GM12878 (cell line): ENCODE measurements at regions not wholly inside any gene's neighbourhood (a gene's known extent, or its start where the extent isn't known, plus 50 kb on each side); places are given as distances from the start of the nearest gene placed in this dataset.
"Not testable (repeated sequence)": the region's sequence is repeated elsewhere in the genome, so short reads cannot be mapped to it uniquely, and the experiment has no call there.

Experiments used
- ATAC-seq: fragments of 200-7000 bp; cut with Tn5 transposase; 3 replicates; pipeline ENCODE4 v1.9.1; 2020; ENCODE audit warnings: mild to moderate bottlenecking, moderate library complexity
- BruUV-seq: library from RNA; stranded (reverse); fragments of 400-500 nt; replicated peaks from 2 replicates; lab custom pipeline; 2021; lab: Mats Ljungman, UMichigan
- CTCF ChIA-PET: fragments of 300-600 bp; sonication (Branson Sonifier 250); formaldehyde crosslinking; extraction: SDS; loops from one replicate; lab custom pipeline; 2021; ENCODE audit warnings: inconsistent platforms; lab: Yijun Ruan, JAX
- POLR2A ChIA-PET: fragments of 350-600 bp; formaldehyde crosslinking; extraction: SDS; loops from one replicate; lab custom pipeline; 2021; ENCODE audit warnings: inconsistent platforms; lab: Charles Lee
- RAD21 ChIA-PET: fragments of 300-600 bp; sonication (Branson Sonifier 250); formaldehyde crosslinking; loops from one replicate; lab custom pipeline; 2023; ENCODE audit warnings: antibody characterized with exemption; ENCODE audit not compliant: unreplicated experiment; lab: Charles Lee
- SMC1A ChIA-PET: fragments of 300-600 bp; sonication (Branson Sonifier 250); formaldehyde crosslinking; loops from one replicate; lab custom pipeline; 2023; ENCODE audit not compliant: unreplicated experiment, uncharacterized antibody; lab: Charles Lee
- DNase-seq: peaks from one replicate; pipeline ENCODE4 v3.0.0-alpha.2; 2011; ENCODE audit warnings: low read depth, low spot score
- FAIRE-seq: peaks from 3 replicates; lab custom pipeline; 2011; peaks lifted over from hg19 to GRCh38; lab: Jason Lieb, UNC
- H2AFZ ChIP-seq: 2 replicates; pipeline ENCODE4 v1.6.0; 2011; ENCODE audit warnings: low read depth, low read length, control low read depth; ENCODE audit not compliant: control insufficient read depth
- H3K27ac ChIP-seq: 2 replicates; pipeline ENCODE4 v1.5.1; 2011; ENCODE audit warnings: control low read depth; ENCODE audit not compliant: control insufficient read depth, insufficient read depth
- H3K27me3 ChIP-seq, 2 experiments: replicated peaks in 1 of 2; 2 replicates each; pipeline versions ENCODE4 v1.6.0 to v1.6.1; 2011; ENCODE audit warnings: low read length in 1 of 2; ENCODE audit not compliant: control insufficient read depth in 2 of 2, insufficient read depth in 2 of 2
- H3K36me3 ChIP-seq, 2 experiments: 2 replicates each; pipeline ENCODE4 v1.5.1; 2011; ENCODE audit warnings: low read length in 1 of 2; ENCODE audit not compliant: control insufficient read depth in 2 of 2, insufficient read depth in 2 of 2
- H3K4me1 ChIP-seq: 2 replicates; pipeline ENCODE4 v1.6.1; 2011; ENCODE audit warnings: mild to moderate bottlenecking, low read length, moderate library complexity, mixed read lengths; ENCODE audit not compliant: control insufficient read depth, insufficient read depth
- H3K4me2 ChIP-seq: 2 replicates; pipeline ENCODE4 v1.6.0; 2011; ENCODE audit warnings: control low read depth; ENCODE audit not compliant: control insufficient read depth, insufficient read depth
- H3K4me3 ChIP-seq: fragments of 200-600 bp; sonication (generic); 2 replicates; pipeline ENCODE4 v1.5.1; 2016
- H3K79me2 ChIP-seq: 2 replicates; pipeline ENCODE4 v1.6.0; 2011; ENCODE audit warnings: low read length; ENCODE audit not compliant: control insufficient read depth, insufficient read depth
- H3K9ac ChIP-seq: 2 replicates; pipeline ENCODE4 v1.8.0; 2011; ENCODE audit warnings: low read length, control low read depth, mixed read lengths; ENCODE audit not compliant: control insufficient read depth, insufficient read depth
- H3K9me3 ChIP-seq: replicated peaks from 3 replicates; pipeline ENCODE4 v1.5.1; 2011; ENCODE audit warnings: mild to moderate bottlenecking, low read length; ENCODE audit not compliant: control insufficient read depth, insufficient read depth
- H4K20me1 ChIP-seq: 2 replicates; pipeline ENCODE4 v1.6.0; 2011; ENCODE audit not compliant: control insufficient read depth, insufficient read depth
- CBX3 ChIP-seq: fragments of 200-600 bp; sonication (generic); IDR thresholded peaks from 2 replicates; pipeline ENCODE4 v1.6.1; 2016; ENCODE audit warnings: low read depth, borderline replicate concordance
- EP300 ChIP-seq, 2 experiments: fragments of 150-350 bp in 1 of 2; IDR thresholded peaks; 2 replicates each; pipeline ENCODE4 v1.6.1; 2011 to 2012; ENCODE audit warnings: low read depth in 2 of 2, low read length in 2 of 2, borderline replicate concordance in 1 of 2, improper control_type of control experiment in 1 of 2, inconsistent platforms in 1 of 2; ENCODE audit not compliant: control insufficient read depth in 1 of 2
- IKZF1 ChIP-seq: fragments of 450-650 bp; conservative IDR thresholded peaks from 2 replicates; pipeline ENCODE4 v1.6.1; 2017; ENCODE audit warnings: antibody characterized with exemption, mild to moderate bottlenecking
- POLR2AphosphoS5 ChIP-seq: IDR thresholded peaks from 2 replicates; pipeline ENCODE4 v1.6.1; 2011; ENCODE audit warnings: mild to moderate bottlenecking, low read length, inconsistent platforms
- WGBS: methylation state at CpG from one replicate; pipeline ENCODE4 v1.1.6; 2016; ENCODE audit warnings: low lambda C conversion rate; ENCODE audit not compliant: insufficient replicate concordance, insufficient coverage; ENCODE audit errors: missing lambda C conversion rate; 5-methylcytosine and 5-hydroxymethylcytosine counted together
- in situ Hi-C: fragments of 300-500 bp; cut with MboI; formaldehyde crosslinking; loops from 9 replicates; pipeline ENCODE4 v1.14.3; 2018; ENCODE audit warnings: mixed read lengths
- intact Hi-C: fragments of 100-400 bp; cut with micrococcal nuclease; formaldehyde crosslinking; loops from one replicate; pipeline ENCODE4 v1.14.2; 2022; ENCODE audit not compliant: unreplicated experiment

DNA sequence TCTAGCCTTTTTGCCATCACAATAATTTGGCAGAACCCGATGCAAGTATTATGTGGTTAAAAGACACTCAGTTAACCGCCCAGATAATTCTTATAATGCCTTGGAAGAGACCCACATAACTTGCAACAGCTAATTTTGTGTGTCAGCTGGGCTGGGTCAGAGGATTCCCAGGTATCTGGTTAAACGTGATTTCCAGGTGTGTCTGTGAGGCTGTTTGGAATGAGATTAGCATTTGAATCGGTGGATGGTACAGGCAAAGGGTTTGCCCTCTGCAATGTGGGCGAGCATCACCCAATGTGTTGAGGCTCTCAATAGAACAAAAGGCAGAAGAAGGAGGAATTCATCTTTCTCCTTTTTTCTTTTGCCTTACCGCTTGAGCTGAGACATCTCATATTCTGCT lies 314.2 kb upstream of the PUDP start:
- no peak for ATAC-seq
- DNase-seq: no peak
- ChIA-PET RAD21 (no interaction called here), POLR2A (no interaction called here), CTCF (interaction anchor here (1.3 kb wide), 1 partner anchor 8 kb away, joined by 3 read pairs; no protein-coding TSS in a partner anchor), SMC1A (interaction anchor here (0.7 to 1.4 kb wide), 3 partner anchors 8 to 198 kb away, joined by 3 read pairs; no protein-coding TSS in a partner anchor)
- H3K9me3 ChIP-seq: no peaks in the 10 kb centered on the region
- WGBS: 11% methylated on average over 6 of the region's 6 CpGs
- H4K20me1 ChIP-seq: no peaks in the 10 kb centered on the region
- FAIRE-seq: no peak
- H3K9ac ChIP-seq: no peak overlapping the region
- in situ Hi-C loops: no loop called here
- H3K4me2 ChIP-seq: no peak overlapping the region
- no peaks in the 10 kb centered on the region for H3K4me1 ChIP-seq
- BruUV-seq: no TSS peak
- intact Hi-C loops: no loop called here
- no peaks in the 10 kb centered on the region for H3K27me3 ChIP-seq
- no peaks in the 10 kb centered on the region for H3K79me2 ChIP-seq
- H3K36me3 ChIP-seq: no peaks in the 10 kb centered on the region
- no peak for TF ChIP-seq POLR2AphosphoS5
- TF ChIP-seq EP300 (IDR thresholded peaks at IDR 0.05; ENCODE audit: borderline replicate concordance in 1 of 2, control insufficient read depth in 1 of 2, low read depth in 2 of 2, low read length in 2 of 2): no peak
- no peak for TF ChIP-seq CBX3
- TF ChIP-seq IKZF1: no peak
- no peak overlapping the region for H3K27ac ChIP-seq
- H2AFZ ChIP-seq: no peak overlapping the region
- no peak overlapping the region for H3K4me3 ChIP-seq

DNA sequence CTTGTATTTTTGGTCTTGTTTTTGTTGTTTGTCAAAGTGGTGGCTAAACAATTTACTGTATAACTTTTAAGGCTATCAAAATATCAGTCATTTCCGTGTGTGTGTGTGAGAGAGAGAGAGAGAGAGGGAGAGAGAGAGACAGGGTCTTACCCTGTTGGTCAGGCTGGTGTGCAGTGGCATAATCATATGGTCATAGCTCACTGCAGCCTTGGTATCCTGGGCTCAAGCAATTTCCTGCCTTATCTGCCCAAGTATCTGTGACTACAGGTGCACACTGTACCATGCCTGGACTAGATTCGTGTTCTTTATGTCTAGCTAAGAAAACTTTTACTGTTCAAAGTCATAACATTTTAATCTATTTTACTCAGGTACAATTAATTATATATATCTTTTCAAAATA lies 313.1 kb upstream of the PUDP start:
- H3K27me3 ChIP-seq, H3K4me3 ChIP-seq, POLR2A ChIA-PET, H3K9ac ChIP-seq, in situ Hi-C loops, H3K27ac ChIP-seq, H3K36me3 ChIP-seq, DNase-seq, H3K79me2 ChIP-seq, intact Hi-C loops, H3K9me3 ChIP-seq, FAIRE-seq, H4K20me1 ChIP-seq, H3K4me2 ChIP-seq, CTCF ChIA-PET, ATAC-seq, BruUV-seq, H2AFZ ChIP-seq, H3K4me1 ChIP-seq, RAD21 ChIA-PET: not testable (repeated sequence)
- 0% methylated on average over 2 of the region's 2 CpGs for whole genome bisulfite sequencing
- SMC1A ChIA-PET: interaction anchor here (0.7 to 1.4 kb wide), 2 partner anchors 152 to 197 kb away, joined by 3 read pairs; no protein-coding TSS in a partner anchor
